ENCODE measurements at regions not wholly inside any gene's neighbourhood (a gene's known extent, or its start where the extent isn't known, plus 50 kb on each side); places are given as distances from the start of the nearest gene placed in this dataset.

DNA sequence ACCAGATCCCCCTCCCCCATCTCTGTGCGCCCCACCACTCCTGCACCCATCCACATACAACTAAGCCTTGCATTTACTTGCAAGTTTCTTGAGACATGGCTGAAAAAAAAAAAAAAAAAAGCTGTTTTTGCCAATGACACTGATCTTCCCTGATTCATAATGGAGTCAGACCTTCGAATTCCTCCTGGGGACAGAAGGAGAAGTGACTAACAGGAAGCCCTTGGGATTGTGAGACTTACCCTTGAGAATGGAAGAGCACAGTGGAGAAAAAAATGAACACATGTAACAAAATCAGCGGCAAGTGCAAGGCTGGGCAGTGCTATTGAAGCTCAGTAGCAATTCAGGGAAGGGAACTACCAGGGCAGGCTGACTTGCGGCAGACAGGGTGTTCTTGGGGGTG lies 288.4 kb downstream of the BCOR start:
- Histone ChIP-seq H3K27ac (ENCODE audit: low read depth in 1 of 2, low read length in 2 of 2) (peak overlapping the region in 1 of 2 donors; percentile 46), H3K4me1 (ENCODE audit: control insufficient read depth in 4 of 4, insufficient read depth in 4 of 4, low read length in 3 of 4) (peaks cover 0 to 12% (median 3%) of the 10 kb centered on the region in 4 donors)

DNA sequence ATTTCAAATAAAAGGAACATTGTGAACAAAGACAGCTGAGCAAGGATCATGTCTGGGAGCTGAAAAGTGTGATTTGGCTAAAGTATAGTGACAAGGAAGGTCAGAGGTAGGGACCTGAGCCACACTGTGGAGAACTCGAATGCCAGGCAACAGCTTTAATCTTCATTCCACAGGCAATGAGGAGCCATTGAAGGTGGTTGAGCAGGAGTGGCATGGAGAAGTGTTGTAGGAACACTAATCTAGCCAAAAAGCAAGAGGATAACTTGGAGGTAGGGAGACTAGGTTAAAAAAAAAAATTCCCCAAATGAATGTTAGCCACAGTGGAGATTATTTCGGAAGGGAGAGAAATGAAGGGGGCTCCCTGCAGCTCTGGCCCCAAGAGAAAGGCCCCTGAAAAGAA lies 286.9 kb downstream of the BCOR start:
- Histone ChIP-seq H3K27me3 (ENCODE audit: control insufficient read depth in 4 of 4, insufficient read depth in 4 of 4, low read length in 3 of 4) (no peaks in the 10 kb centered on the region), H3K4me3 (ENCODE audit: low read depth in 1 of 3, low read length in 3 of 3) (no peak overlapping the region), H3K9me3 (ENCODE audit: control insufficient read depth in 4 of 4, low read length in 3 of 4) (no peaks in the 10 kb centered on the region), H3K4me1 (ENCODE audit: control insufficient read depth in 4 of 4, insufficient read depth in 4 of 4, low read length in 3 of 4) (peaks cover 0 to 14% (median 4%) of the 10 kb centered on the region in 4 donors), H3K27ac (ENCODE audit: low read depth in 1 of 2, low read length in 2 of 2) (no peak overlapping the region), H3K9ac (ENCODE audit: low read depth in 1 of 2, low read length in 2 of 2) (no peak overlapping the region), H3K36me3 (ENCODE audit: control insufficient read depth in 4 of 4, insufficient read depth in 3 of 4, low read depth in 1 of 4, low read length in 3 of 4) (no peaks in the 10 kb centered on the region)
- 93% methylated on average over 2 of the region's 2 CpGs for WGBS
- no peak for DNase-seq (ENCODE audit: low spot score)
- TF ChIP-seq GABPA (IDR thresholded peaks at IDR 0.05 in 1 of 2, conservative IDR thresholded peaks at IDR 0.05 in 1 of 2) (no peak), RXRA (IDR thresholded peaks at IDR 0.05) (no peak), YY1 (IDR thresholded peaks at IDR 0.05) (no peak), EGR1 (IDR thresholded peaks at IDR 0.05; ENCODE audit: low read depth in 2 of 2) (no peak), FOXA2 (IDR thresholded peaks at IDR 0.05) (no peak)
- TF ChIP-seq, protein P1, sequence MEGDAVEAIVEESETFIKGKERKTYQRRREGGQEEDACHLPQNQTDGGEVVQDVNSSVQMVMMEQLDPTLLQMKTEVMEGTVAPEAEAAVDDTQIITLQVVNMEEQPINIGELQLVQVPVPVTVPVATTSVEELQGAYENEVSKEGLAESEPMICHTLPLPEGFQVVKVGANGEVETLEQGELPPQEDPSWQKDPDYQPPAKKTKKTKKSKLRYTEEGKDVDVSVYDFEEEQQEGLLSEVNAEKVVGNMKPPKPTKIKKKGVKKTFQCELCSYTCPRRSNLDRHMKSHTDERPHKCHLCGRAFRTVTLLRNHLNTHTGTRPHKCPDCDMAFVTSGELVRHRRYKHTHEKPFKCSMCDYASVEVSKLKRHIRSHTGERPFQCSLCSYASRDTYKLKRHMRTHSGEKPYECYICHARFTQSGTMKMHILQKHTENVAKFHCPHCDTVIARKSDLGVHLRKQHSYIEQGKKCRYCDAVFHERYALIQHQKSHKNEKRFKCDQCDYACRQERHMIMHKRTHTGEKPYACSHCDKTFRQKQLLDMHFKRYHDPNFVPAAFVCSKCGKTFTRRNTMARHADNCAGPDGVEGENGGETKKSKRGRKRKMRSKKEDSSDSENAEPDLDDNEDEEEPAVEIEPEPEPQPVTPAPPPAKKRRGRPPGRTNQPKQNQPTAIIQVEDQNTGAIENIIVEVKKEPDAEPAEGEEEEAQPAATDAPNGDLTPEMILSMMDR (IDR thresholded peaks at IDR 0.05; ENCODE audit: low read depth, low read length, missing input control): no peak

More for the DNA sequence above, 288.4 kb downstream of the BCOR start:
- 84% methylated on average over 4 of the region's 4 CpGs for WGBS
- Histone ChIP-seq H3K4me3 (ENCODE audit: low read depth in 1 of 3, low read length in 3 of 3) (no peak overlapping the region), H3K9ac (ENCODE audit: low read depth in 1 of 2, low read length in 2 of 2) (no peak overlapping the region), H3K36me3 (ENCODE audit: control insufficient read depth in 4 of 4, insufficient read depth in 3 of 4, low read depth in 1 of 4, low read length in 3 of 4) (no peaks in the 10 kb centered on the region), H3K27me3 (ENCODE audit: control insufficient read depth in 4 of 4, insufficient read depth in 4 of 4, low read length in 3 of 4) (no peaks in the 10 kb centered on the region), H3K9me3 (ENCODE audit: control insufficient read depth in 4 of 4, low read length in 3 of 4) (no peaks in the 10 kb centered on the region)
- no peak for DNase-seq (ENCODE audit: low spot score)
- TF ChIP-seq, protein P1 (IDR thresholded peaks at IDR 0.05; ENCODE audit: low read depth, low read length, missing input control): no peak
- no peak for TF ChIP-seq RAD21 (IDR thresholded peaks at IDR 0.05)
- TF ChIP-seq, protein P2, sequence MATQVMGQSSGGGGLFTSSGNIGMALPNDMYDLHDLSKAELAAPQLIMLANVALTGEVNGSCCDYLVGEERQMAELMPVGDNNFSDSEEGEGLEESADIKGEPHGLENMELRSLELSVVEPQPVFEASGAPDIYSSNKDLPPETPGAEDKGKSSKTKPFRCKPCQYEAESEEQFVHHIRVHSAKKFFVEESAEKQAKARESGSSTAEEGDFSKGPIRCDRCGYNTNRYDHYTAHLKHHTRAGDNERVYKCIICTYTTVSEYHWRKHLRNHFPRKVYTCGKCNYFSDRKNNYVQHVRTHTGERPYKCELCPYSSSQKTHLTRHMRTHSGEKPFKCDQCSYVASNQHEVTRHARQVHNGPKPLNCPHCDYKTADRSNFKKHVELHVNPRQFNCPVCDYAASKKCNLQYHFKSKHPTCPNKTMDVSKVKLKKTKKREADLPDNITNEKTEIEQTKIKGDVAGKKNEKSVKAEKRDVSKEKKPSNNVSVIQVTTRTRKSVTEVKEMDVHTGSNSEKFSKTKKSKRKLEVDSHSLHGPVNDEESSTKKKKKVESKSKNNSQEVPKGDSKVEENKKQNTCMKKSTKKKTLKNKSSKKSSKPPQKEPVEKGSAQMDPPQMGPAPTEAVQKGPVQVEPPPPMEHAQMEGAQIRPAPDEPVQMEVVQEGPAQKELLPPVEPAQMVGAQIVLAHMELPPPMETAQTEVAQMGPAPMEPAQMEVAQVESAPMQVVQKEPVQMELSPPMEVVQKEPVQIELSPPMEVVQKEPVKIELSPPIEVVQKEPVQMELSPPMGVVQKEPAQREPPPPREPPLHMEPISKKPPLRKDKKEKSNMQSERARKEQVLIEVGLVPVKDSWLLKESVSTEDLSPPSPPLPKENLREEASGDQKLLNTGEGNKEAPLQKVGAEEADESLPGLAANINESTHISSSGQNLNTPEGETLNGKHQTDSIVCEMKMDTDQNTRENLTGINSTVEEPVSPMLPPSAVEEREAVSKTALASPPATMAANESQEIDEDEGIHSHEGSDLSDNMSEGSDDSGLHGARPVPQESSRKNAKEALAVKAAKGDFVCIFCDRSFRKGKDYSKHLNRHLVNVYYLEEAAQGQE (IDR thresholded peaks at IDR 0.05): no peak
- TF ChIP-seq SP1 (IDR thresholded peaks at IDR 0.05): no peak
- TF ChIP-seq TAF1 (conservative IDR thresholded peaks at IDR 0.05): no peak
- TF ChIP-seq RXRA (IDR thresholded peaks at IDR 0.05): no peak
- no peak for TF ChIP-seq FOXA2 (IDR thresholded peaks at IDR 0.05)
- TF ChIP-seq, protein P3, sequence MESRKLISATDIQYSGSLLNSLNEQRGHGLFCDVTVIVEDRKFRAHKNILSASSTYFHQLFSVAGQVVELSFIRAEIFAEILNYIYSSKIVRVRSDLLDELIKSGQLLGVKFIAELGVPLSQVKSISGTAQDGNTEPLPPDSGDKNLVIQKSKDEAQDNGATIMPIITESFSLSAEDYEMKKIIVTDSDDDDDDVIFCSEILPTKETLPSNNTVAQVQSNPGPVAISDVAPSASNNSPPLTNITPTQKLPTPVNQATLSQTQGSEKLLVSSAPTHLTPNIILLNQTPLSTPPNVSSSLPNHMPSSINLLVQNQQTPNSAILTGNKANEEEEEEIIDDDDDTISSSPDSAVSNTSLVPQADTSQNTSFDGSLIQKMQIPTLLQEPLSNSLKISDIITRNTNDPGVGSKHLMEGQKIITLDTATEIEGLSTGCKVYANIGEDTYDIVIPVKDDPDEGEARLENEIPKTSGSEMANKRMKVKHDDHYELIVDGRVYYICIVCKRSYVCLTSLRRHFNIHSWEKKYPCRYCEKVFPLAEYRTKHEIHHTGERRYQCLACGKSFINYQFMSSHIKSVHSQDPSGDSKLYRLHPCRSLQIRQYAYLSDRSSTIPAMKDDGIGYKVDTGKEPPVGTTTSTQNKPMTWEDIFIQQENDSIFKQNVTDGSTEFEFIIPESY (IDR thresholded peaks at IDR 0.05): no peak
- no peak for TF ChIP-seq JUND (IDR thresholded peaks at IDR 0.05)
- TF ChIP-seq EGR1 (IDR thresholded peaks at IDR 0.05; ENCODE audit: low read depth in 2 of 2): no peak
- no peak for TF ChIP-seq YY1 (IDR thresholded peaks at IDR 0.05)
- TF ChIP-seq, protein P4, sequence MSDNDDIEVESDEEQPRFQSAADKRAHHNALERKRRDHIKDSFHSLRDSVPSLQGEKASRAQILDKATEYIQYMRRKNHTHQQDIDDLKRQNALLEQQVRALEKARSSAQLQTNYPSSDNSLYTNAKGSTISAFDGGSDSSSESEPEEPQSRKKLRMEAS (IDR thresholded peaks at IDR 0.05): no peak
- TF ChIP-seq HNF4G (IDR thresholded peaks at IDR 0.05): no peak
- TF ChIP-seq, protein P5, sequence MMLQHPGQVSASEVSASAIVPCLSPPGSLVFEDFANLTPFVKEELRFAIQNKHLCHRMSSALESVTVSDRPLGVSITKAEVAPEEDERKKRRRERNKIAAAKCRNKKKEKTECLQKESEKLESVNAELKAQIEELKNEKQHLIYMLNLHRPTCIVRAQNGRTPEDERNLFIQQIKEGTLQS (IDR thresholded peaks at IDR 0.05): no peak
- TF ChIP-seq FOXA1 (IDR thresholded peaks at IDR 0.05): no peak
- TF ChIP-seq GABPA (IDR thresholded peaks at IDR 0.05 in 1 of 2, conservative IDR thresholded peaks at IDR 0.05 in 1 of 2): no peak
